SK-N-SH (cell line): ENCODE measurements at regions not wholly inside any gene's neighbourhood (a gene's known extent, or its start where the extent isn't known, plus 50 kb on each side); places are given as distances from the start of the nearest gene placed in this dataset.

ENCODE experiments used
- ELF1 ChIP-seq: IDR thresholded peaks from 2 replicates; pipeline ENCODE4 v1.4.0; 2012
- EZH2phosphoT487 ChIP-seq: fragments of 200-600 bp; sonication (generic); IDR thresholded peaks from 2 replicates; pipeline ENCODE4 v1.6.1; 2017; ENCODE audit warnings: low read depth, mixed run types, mild to moderate bottlenecking, antibody characterized with exemption, moderate library complexity, borderline replicate concordance
- FOSL2 ChIP-seq: IDR thresholded peaks from 2 replicates; pipeline ENCODE4 v1.4.0; 2012; ENCODE audit warnings: low read depth, mild to moderate bottlenecking, moderate library complexity, borderline replicate concordance
- FOXJ3 ChIP-seq: sonication (generic); formaldehyde crosslinking; IDR thresholded peaks from 2 replicates; pipeline ENCODE4 v1.5.1; 2020; ENCODE audit warnings: mild to moderate bottlenecking, missing genetic modification reagents
- FOXM1 ChIP-seq: IDR thresholded peaks from 2 replicates; pipeline ENCODE4 v1.4.0; 2012; ENCODE audit warnings: low read depth, mild to moderate bottlenecking
- MEF2A ChIP-seq: IDR thresholded peaks from 2 replicates; pipeline ENCODE4 v1.4.0; 2012; ENCODE audit warnings: low read depth, borderline replicate concordance
- NFIC ChIP-seq: IDR thresholded peaks from 2 replicates; pipeline ENCODE4 v1.4.0; 2012; ENCODE audit warnings: borderline replicate concordance
- POLR2AphosphoS5 ChIP-seq: IDR thresholded peaks from 2 replicates; pipeline ENCODE4 v1.6.1; 2012; ENCODE audit warnings: low read depth, low read length
- RCOR1 ChIP-seq: fragments of 150-350 bp; IDR thresholded peaks from 2 replicates; pipeline ENCODE4 v1.6.1; 2017; ENCODE audit warnings: antibody characterized with exemption, low read length
- REST ChIP-seq: IDR thresholded peaks from 2 replicates; pipeline ENCODE4 v1.6.1; 2012; ENCODE audit warnings: mild to moderate bottlenecking, low read depth, low read length, moderate library complexity
- RFX5 ChIP-seq: IDR thresholded peaks from 2 replicates; pipeline ENCODE4 v1.6.1; 2012; ENCODE audit warnings: mild to moderate bottlenecking, improper control_type of control experiment, low read length
- RXRA ChIP-seq: IDR thresholded peaks from 2 replicates; pipeline ENCODE4 v1.4.0; 2012; ENCODE audit warnings: low read depth, mild to moderate bottlenecking, borderline replicate concordance
- TAF1 ChIP-seq: IDR thresholded peaks from 2 replicates; pipeline ENCODE4 v1.6.1; 2012; ENCODE audit warnings: low read depth, mild to moderate bottlenecking, low read length, moderate library complexity, borderline replicate concordance
- TEAD4 ChIP-seq: IDR thresholded peaks from 2 replicates; pipeline ENCODE4 v1.4.0; 2012; ENCODE audit warnings: mild to moderate bottlenecking, borderline replicate concordance; ENCODE audit not compliant: insufficient read depth
- USF1 ChIP-seq: IDR thresholded peaks from 2 replicates; pipeline ENCODE4 v1.4.0; 2012; ENCODE audit warnings: low read depth, borderline replicate concordance
- YY1 ChIP-seq: IDR thresholded peaks from 2 replicates; pipeline ENCODE4 v1.4.0; 2012; ENCODE audit warnings: low read depth, mild to moderate bottlenecking
- ZBTB33 ChIP-seq: IDR thresholded peaks from 2 replicates; pipeline ENCODE4 v1.4.0; 2012; ENCODE audit warnings: low read depth, borderline replicate concordance

- no peak for TF ChIP-seq RXRA
- TF ChIP-seq USF1: no peak
- TF ChIP-seq MEF2A: no peak
- peak; percentile 57; the same call in 1 of the 2 replicates for TF ChIP-seq RCOR1
- TF ChIP-seq NFIC: no peak
- TF ChIP-seq YY1: no peak
- no peak for TF ChIP-seq ZBTB33
- TF ChIP-seq TAF1: no peak
- no peak for TF ChIP-seq FOXM1
- no peak for TF ChIP-seq POLR2AphosphoS5
- no peak for TF ChIP-seq RFX5
- no peak for TF ChIP-seq REST
- no peak for TF ChIP-seq ELF1
- peak; percentile 49; the same call in 1 of the 2 replicates for TF ChIP-seq FOXJ3 (CRISPR knock-in tag)
- TF ChIP-seq FOSL2: no peak
- no peak for TF ChIP-seq EZH2phosphoT487
- no peak for TF ChIP-seq TEAD4
These were observed 494.3 kb downstream of the PDCD6IP start (continued) for GRCh38 chr3:34292605-34293300.
